ENCODE measurements at regions not wholly inside any gene's neighbourhood (a gene's known extent, or its start where the extent isn't known, plus 50 kb on each side); places are given as distances from the start of the nearest gene placed in this dataset.

DNA sequence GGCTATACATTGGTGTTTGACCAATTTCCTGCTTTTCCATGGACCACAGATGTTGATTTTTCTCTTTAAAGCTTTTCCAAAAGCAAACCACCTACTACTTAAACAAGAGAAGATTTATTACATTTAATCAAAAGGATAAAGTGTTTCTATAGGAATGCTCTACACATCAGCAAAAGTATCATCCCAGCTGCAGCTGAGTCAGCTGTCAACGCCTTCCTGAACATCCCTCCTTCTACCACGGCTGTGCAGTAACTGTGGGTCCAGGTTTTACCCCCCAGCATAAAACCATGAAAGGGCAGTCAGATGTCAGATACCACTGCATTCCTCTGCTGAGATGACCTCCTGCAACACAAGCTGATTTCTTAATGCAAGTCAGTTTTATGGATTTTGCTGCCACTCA, 524.5 kb upstream of the MEX3C start:
- H3K4me1 ChIP-seq = no peaks in the 10 kb centered on the region
- no peaks in the 10 kb centered on the region for H3K9me3 ChIP-seq
- no peak overlapping the region for H3K4me3 ChIP-seq
- no peak overlapping the region for H3K27ac ChIP-seq
- TF ChIP-seq EP300 (IDR thresholded peaks at IDR 0.05) (no peak), POLR2A (IDR thresholded peaks at IDR 0.05) (no peak), POLR2AphosphoS5 (IDR thresholded peaks at IDR 0.05) (no peak), CTCF (IDR thresholded peaks at IDR 0.05) (no peak)
- 60 to 75% (median 73%) methylated on average over 2 of the region's 2 CpGs for whole genome bisulfite sequencing, 5 donors
- DNase-seq = no peak
- H3K27me3 ChIP-seq = no peaks in the 10 kb centered on the region
- intact Hi-C loops (cut with DNase I; ENCODE audit: low total_unique reads) = no loop called here
- no peaks in the 10 kb centered on the region for H3K36me3 ChIP-seq

- TF ChIP-seq EP300 (IDR thresholded peaks at IDR 0.05) = no peak
- TF ChIP-seq POLR2AphosphoS5 (IDR thresholded peaks at IDR 0.05) = no peak
- TF ChIP-seq POLR2A (IDR thresholded peaks at IDR 0.05) = no peak
- no peak for TF ChIP-seq CTCF (IDR thresholded peaks at IDR 0.05)
Observed at GRCh38 chr18:51724790-51725721, 527.6 kb upstream of the MEX3C start.

DNA sequence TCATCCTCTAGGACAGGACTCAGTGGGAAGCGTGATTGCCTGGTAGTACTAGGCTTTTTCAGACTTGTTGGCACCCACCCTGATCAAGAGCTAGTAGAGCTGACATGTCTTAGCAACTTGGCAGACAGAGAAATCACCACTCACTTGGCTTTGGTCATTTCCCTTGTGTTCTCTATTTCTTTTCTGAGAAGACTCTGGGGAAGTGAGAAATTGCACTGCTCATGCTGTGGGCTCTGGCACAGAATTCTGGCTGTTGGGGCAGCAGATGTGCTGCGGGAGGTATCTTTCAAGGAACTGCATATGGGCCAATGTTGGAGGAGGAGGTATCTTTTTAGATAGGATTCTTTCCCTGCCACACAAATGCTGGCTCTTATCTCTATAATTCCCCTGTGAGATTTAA, 529.1 kb upstream of the MEX3C start:
- TF ChIP-seq EP300 (IDR thresholded peaks at IDR 0.05) (no peak), CTCF (IDR thresholded peaks at IDR 0.05) (no peak), POLR2AphosphoS5 (IDR thresholded peaks at IDR 0.05) (no peak), POLR2A (IDR thresholded peaks at IDR 0.05) (no peak)

More at GRCh38 chr18:51724790-51725721, 527.6 kb upstream of the MEX3C start:
- H3K27me3 ChIP-seq = no peaks in the 10 kb centered on the region
- no peaks in the 10 kb centered on the region for H3K4me1 ChIP-seq
- no peak overlapping the region for H3K4me3 ChIP-seq
- DNase-seq = no peak
- no peaks in the 10 kb centered on the region for H3K9me3 ChIP-seq
- no peaks in the 10 kb centered on the region for H3K36me3 ChIP-seq
- H3K27ac ChIP-seq = no peak overlapping the region
- intact Hi-C loops (cut with DNase I; ENCODE audit: low total_unique reads) = no loop called here
- 59 to 63% (median 62%) methylated on average over 9 of the region's 9 CpGs for WGBS, 5 donors

DNA sequence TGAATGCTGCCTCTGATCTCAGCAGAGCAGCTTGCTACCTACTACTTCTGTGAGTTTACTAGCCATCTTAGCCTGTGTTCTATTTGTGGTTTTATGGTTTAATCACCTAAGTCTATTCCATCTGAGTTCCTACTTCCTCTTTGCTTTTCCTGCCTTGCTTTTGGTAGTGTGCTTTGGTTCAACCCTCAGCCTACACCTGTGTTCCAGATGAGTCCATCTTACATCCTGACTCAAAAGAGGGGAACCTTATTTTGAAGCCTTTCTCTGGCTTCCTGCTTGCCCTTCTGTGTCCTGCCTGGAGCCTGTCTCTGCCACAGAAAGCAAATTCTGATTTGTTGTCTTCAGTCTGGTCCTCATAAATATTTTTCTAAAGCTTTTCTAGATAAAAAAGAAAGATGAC, 530.3 kb upstream of the MEX3C start:
- Histone ChIP-seq H3K9me3 (no peaks in the 10 kb centered on the region), H3K27me3 (no peaks in the 10 kb centered on the region), H3K36me3 (no peaks in the 10 kb centered on the region), H3K4me3 (no peak overlapping the region), H3K27ac (no peak overlapping the region), H3K4me1 (no peaks in the 10 kb centered on the region)
- TF ChIP-seq POLR2AphosphoS5 (IDR thresholded peaks at IDR 0.05) (no peak), CTCF (IDR thresholded peaks at IDR 0.05) (no peak), EP300 (IDR thresholded peaks at IDR 0.05) (no peak), POLR2A (IDR thresholded peaks at IDR 0.05) (no peak)
- no peak for DNase-seq
- intact Hi-C loops (cut with DNase I; ENCODE audit: low total_unique reads) = no loop called here

More for the DNA sequence above, 529.1 kb upstream of the MEX3C start:
- H3K36me3 ChIP-seq = no peaks in the 10 kb centered on the region
- DNase-seq = no peak
- WGBS, 5 donors = 80 to 96% (median 87%) methylated on average over 2 of the region's 2 CpGs
- H3K4me1 ChIP-seq = no peaks in the 10 kb centered on the region
- no peaks in the 10 kb centered on the region for H3K9me3 ChIP-seq
- H3K27me3 ChIP-seq = no peaks in the 10 kb centered on the region
- H3K4me3 ChIP-seq = no peak overlapping the region
- intact Hi-C loops (cut with DNase I; ENCODE audit: low total_unique reads) = no loop called here
- H3K27ac ChIP-seq = no peak overlapping the region

Data from stomach (tissue), 8 donors.